GM21717 (cell line): ENCODE measurements at regions not wholly inside any gene's neighbourhood (a gene's known extent, or its start where the extent isn't known, plus 50 kb on each side); places are given as distances from the start of the nearest gene placed in this dataset.
"Not testable (repeated sequence)": the region's sequence is repeated elsewhere in the genome, so short reads cannot be mapped to it uniquely, and the experiment has no call there.

Source experiments
- ATAC-seq: cut with Tn5 transposase; IDR thresholded peaks from one replicate; pipeline ENCODE4 v1.9.1; 2021; ENCODE audit warnings: mild to moderate bottlenecking, moderate library complexity; ENCODE audit not compliant: unreplicated experiment

GRCh38 chr4:65265526-65265925 lies 404.8 kb downstream of the EPHA5 start:
- no peak for ATAC-seq

GRCh38 chr4:65259296-65259695 lies 411.0 kb downstream of the EPHA5 start:
- ATAC-seq: no peak

GRCh38 chr4:65250916-65251315 lies 419.4 kb downstream of the EPHA5 start:
- ATAC-seq: no peak

GRCh38 chr4:65249111-65249510 lies 421.2 kb downstream of the EPHA5 start:
- no peak for ATAC-seq

GRCh38 chr4:65242156-65242846 lies 428.0 kb downstream of the EPHA5 start:
- no peak for ATAC-seq

GRCh38 chr4:65241257-65241997 lies 428.9 kb downstream of the EPHA5 start:
- no peak for ATAC-seq

GRCh38 chr4:65234061-65234460 lies 436.2 kb downstream of the EPHA5 start:
- ATAC-seq: no peak

GRCh38 chr4:65227628-65228027 lies 442.7 kb downstream of the EPHA5 start:
- no peak for ATAC-seq

- no peak for ATAC-seq
These were observed 446.7 kb downstream of the EPHA5 start for GRCh38 chr4:65223601-65224000.

- not testable (repeated sequence) for ATAC-seq
These were observed 447.2 kb downstream of the EPHA5 start for GRCh38 chr4:65223074-65223473.

GRCh38 chr4:65217179-65217578 lies 453.1 kb downstream of the EPHA5 start:
- ATAC-seq: no peak

- peak; percentile 55 for ATAC-seq
These were observed 467.4 kb downstream of the EPHA5 start for GRCh38 chr4:65202853-65203236.

- peak; percentile 73 for ATAC-seq
These were observed 468.0 kb downstream of the EPHA5 start for GRCh38 chr4:65202165-65202852.

- no peak for ATAC-seq
These were observed 474.6 kb downstream of the EPHA5 start for GRCh38 chr4:65195666-65196065.

- no peak for ATAC-seq
These were observed 475.3 kb downstream of the EPHA5 start for GRCh38 chr4:65195002-65195401.

GRCh38 chr4:65193985-65194384 lies 476.3 kb downstream of the EPHA5 start:
- ATAC-seq: no peak

GRCh38 chr4:65190780-65191179 lies 479.5 kb downstream of the EPHA5 start:
- no peak for ATAC-seq

GRCh38 chr4:65175585-65175984 lies 494.7 kb downstream of the EPHA5 start:
- no peak for ATAC-seq

- ATAC-seq: no peak
These were observed 499.3 kb downstream of the EPHA5 start for GRCh38 chr4:65170768-65171514.

GRCh38 chr4:65167719-65168118 lies 502.6 kb downstream of the EPHA5 start:
- no peak for ATAC-seq

- no peak for ATAC-seq
These were observed 518.1 kb downstream of the EPHA5 start for GRCh38 chr4:65152205-65152604.
